ENCODE measurements at regions not wholly inside any gene's neighbourhood (a gene's known extent, or its start where the extent isn't known, plus 50 kb on each side); places are given as distances from the start of the nearest gene placed in this dataset.

DNA sequence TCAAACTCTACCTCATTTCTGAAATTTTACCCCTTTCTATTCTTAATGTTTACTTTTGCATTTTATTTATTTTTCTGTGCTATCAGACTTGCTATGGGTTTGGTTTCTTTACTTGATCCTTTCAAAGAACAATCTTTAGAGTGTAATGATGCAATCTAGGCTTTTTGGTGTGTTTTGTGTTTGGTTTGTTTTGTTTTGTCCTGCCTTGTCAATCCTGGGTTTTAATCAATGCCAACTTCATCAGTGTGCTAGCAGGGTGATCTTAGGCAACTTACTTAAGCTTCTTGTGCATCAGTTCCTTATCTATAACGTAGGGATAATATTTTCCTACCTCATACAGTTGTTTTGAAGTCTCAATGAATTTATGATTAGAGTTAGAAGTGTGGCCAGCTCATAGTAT is 350.4 kb downstream of the NR4A2 start (continued):
- TF ChIP-seq, protein P1, sequence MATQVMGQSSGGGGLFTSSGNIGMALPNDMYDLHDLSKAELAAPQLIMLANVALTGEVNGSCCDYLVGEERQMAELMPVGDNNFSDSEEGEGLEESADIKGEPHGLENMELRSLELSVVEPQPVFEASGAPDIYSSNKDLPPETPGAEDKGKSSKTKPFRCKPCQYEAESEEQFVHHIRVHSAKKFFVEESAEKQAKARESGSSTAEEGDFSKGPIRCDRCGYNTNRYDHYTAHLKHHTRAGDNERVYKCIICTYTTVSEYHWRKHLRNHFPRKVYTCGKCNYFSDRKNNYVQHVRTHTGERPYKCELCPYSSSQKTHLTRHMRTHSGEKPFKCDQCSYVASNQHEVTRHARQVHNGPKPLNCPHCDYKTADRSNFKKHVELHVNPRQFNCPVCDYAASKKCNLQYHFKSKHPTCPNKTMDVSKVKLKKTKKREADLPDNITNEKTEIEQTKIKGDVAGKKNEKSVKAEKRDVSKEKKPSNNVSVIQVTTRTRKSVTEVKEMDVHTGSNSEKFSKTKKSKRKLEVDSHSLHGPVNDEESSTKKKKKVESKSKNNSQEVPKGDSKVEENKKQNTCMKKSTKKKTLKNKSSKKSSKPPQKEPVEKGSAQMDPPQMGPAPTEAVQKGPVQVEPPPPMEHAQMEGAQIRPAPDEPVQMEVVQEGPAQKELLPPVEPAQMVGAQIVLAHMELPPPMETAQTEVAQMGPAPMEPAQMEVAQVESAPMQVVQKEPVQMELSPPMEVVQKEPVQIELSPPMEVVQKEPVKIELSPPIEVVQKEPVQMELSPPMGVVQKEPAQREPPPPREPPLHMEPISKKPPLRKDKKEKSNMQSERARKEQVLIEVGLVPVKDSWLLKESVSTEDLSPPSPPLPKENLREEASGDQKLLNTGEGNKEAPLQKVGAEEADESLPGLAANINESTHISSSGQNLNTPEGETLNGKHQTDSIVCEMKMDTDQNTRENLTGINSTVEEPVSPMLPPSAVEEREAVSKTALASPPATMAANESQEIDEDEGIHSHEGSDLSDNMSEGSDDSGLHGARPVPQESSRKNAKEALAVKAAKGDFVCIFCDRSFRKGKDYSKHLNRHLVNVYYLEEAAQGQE (tag by site-specific recombination; IDR thresholded peaks at IDR 0.05) = no peak
- TF ChIP-seq HOXA7 (CRISPR knock-in tag; IDR thresholded peaks at IDR 0.05; ENCODE audit: borderline replicate concordance) = no peak
- no peak for TF ChIP-seq ZNF292 (tag by site-specific recombination; IDR thresholded peaks at IDR 0.05; ENCODE audit: borderline replicate concordance, low read depth)
- TF ChIP-seq BCL11A (tag by site-specific recombination; IDR thresholded peaks at IDR 0.05; ENCODE audit: low read depth) = no peak
- TF ChIP-seq ZNF19 (tag by site-specific recombination; IDR thresholded peaks at IDR 0.05; ENCODE audit: low read depth) = no peak

DNA sequence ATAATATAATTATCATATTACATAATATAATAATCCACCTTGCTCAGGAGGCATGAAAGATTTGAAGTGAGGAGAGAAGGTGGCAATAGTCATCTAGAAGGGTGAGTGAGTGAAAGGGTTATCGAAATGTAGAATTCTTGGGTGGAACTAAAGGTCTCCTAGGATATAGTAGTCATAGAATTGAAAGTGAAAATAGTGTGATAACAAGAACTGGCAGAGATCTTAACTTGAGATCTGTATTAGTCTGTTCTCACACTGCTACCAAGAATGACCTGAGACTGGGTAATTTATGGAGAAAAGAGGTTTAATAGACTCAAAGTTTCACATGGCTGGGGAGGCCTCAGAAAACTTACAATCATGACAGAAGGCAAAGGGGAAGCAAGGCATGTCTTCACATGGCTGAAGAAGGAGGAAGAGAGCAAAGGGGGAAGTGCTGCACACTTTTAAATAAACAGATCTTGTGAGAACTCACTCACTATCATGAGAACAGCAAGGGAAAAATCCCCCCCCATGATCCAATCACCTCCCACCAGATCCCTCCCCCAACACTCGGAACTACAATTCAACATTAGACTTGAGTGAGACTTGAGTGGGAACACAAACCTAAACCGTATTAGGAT is 351.5 kb downstream of the NR4A2 start:
- Histone ChIP-seq H3K4me3 (ENCODE audit: low read depth, low read length) (no peak overlapping the region), H3K9me3 (ENCODE audit: control insufficient read depth, insufficient read depth, low read depth, low read length) (no peaks in the 10 kb centered on the region), H3K36me3 (ENCODE audit: control insufficient read depth in 2 of 2, insufficient read depth in 1 of 2, low read length in 2 of 2) (no peaks in the 10 kb centered on the region), H3K27ac (ENCODE audit: extremely low read depth, low read depth, low read length) (no peak overlapping the region), H3K4me1 (ENCODE audit: control insufficient read depth, insufficient read depth, low read length) (no peaks in the 10 kb centered on the region)
- ChIA-PET CTCF (no interaction called here), POLR2A (no interaction called here)
- no peak for TF ChIP-seq SP3 (tag by site-specific recombination; IDR thresholded peaks at IDR 0.05)
- no peak for TF ChIP-seq ZNF473 (tag by site-specific recombination; IDR thresholded peaks at IDR 0.05)
- no peak for TF ChIP-seq ZNF10 (tag by site-specific recombination; IDR thresholded peaks at IDR 0.05)
- TF ChIP-seq OVOL3 (tag by site-specific recombination; IDR thresholded peaks at IDR 0.05) = no peak
- TF ChIP-seq GLIS2 (tag by site-specific recombination; IDR thresholded peaks at IDR 0.05) = no peak
- TF ChIP-seq, protein P2, sequence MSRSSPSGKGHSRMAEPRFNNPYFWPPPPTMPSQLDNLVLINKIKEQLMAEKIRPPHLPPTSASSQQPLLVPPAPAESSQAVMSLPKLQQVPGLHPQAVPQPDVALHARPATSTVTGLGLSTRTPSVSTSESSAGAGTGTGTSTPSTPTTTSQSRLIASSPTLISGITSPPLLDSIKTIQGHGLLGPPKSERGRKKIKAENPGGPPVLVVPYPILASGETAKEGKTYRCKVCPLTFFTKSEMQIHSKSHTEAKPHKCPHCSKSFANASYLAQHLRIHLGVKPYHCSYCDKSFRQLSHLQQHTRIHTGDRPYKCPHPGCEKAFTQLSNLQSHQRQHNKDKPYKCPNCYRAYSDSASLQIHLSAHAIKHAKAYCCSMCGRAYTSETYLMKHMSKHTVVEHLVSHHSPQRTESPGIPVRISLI (tag by site-specific recombination; IDR thresholded peaks at IDR 0.05) = no peak
- TF ChIP-seq ZFHX2 (tag by site-specific recombination; conservative IDR thresholded peaks at IDR 0.05) = no peak
- no peak for TF ChIP-seq ZNF140 (tag by site-specific recombination; IDR thresholded peaks at IDR 0.05)
- TF ChIP-seq, protein P3, sequence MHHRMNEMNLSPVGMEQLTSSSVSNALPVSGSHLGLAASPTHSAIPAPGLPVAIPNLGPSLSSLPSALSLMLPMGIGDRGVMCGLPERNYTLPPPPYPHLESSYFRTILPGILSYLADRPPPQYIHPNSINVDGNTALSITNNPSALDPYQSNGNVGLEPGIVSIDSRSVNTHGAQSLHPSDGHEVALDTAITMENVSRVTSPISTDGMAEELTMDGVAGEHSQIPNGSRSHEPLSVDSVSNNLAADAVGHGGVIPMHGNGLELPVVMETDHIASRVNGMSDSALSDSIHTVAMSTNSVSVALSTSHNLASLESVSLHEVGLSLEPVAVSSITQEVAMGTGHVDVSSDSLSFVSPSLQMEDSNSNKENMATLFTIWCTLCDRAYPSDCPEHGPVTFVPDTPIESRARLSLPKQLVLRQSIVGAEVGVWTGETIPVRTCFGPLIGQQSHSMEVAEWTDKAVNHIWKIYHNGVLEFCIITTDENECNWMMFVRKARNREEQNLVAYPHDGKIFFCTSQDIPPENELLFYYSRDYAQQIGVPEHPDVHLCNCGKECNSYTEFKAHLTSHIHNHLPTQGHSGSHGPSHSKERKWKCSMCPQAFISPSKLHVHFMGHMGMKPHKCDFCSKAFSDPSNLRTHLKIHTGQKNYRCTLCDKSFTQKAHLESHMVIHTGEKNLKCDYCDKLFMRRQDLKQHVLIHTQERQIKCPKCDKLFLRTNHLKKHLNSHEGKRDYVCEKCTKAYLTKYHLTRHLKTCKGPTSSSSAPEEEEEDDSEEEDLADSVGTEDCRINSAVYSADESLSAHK (tag by site-specific recombination; IDR thresholded peaks at IDR 0.05) = no peak
- TF ChIP-seq ZNF274 (IDR thresholded peaks at IDR 0.05; ENCODE audit: low read length) = no peak
- TF ChIP-seq ZNF274 (tag by site-specific recombination; IDR thresholded peaks at IDR 0.05; ENCODE audit: borderline replicate concordance) = no peak
- TF ChIP-seq RBAK (tag by site-specific recombination; IDR thresholded peaks at IDR 0.05) = no peak
- no peak for TF ChIP-seq HOXC10 (CRISPR knock-in tag; IDR thresholded peaks at IDR 0.05)
- TF ChIP-seq, protein P4, sequence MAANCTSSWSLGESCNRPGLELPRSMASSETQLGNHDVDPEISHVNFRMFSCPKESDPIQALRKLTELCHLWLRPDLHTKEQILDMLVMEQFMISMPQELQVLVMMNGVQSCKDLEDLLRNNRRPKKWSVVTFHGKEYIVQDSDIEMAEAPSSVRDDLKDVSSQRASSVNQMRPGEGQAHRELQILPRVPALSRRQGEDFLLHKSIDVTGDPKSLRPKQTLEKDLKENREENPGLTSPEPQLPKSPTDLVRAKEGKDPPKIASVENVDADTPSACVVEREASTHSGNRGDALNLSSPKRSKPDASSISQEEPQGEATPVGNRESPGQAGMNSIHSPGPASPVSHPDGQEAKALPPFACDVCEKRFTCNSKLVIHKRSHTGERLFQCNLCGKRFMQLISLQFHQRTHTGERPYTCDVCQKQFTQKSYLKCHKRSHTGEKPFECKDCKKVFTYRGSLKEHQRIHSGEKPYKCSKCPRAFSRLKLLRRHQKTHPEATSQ (tag by site-specific recombination; IDR thresholded peaks at IDR 0.05) = no peak
